WERI-Rb-1 (cell line): ENCODE measurements at regions not wholly inside any gene's neighbourhood (a gene's known extent, or its start where the extent isn't known, plus 50 kb on each side); places are given as distances from the start of the nearest gene placed in this dataset.

Source experiments
- DNase-seq: peaks from one replicate; pipeline ENCODE4 v3.0.0-alpha.2; 2020
- H3K27ac ChIP-seq: fragments of 250-450 bp; sonication (Bioruptor Pico); 2 replicates; pipeline ENCODE4 v1.5.1; 2020; ENCODE audit warnings: mild to moderate bottlenecking, moderate library complexity
- H3K27me3 ChIP-seq: fragments of 250-450 bp; sonication (Bioruptor Pico); 2 replicates; pipeline ENCODE4 v1.5.1; 2021; ENCODE audit warnings: mild to moderate bottlenecking, low read depth, moderate library complexity; ENCODE audit not compliant: insufficient read depth, severe bottlenecking
- H3K36me3 ChIP-seq: fragments of 250-450 bp; sonication (Bioruptor Pico); 2 replicates; pipeline ENCODE4 v1.5.1; 2020; ENCODE audit warnings: mild to moderate bottlenecking, moderate library complexity
- H3K4me3 ChIP-seq: 2 replicates; pipeline ENCODE4 v1.5.1; 2011; ENCODE audit warnings: low read depth, mild to moderate bottlenecking, control low read depth, low read length
- H3K9me3 ChIP-seq: fragments of 250-450 bp; sonication (Bioruptor Pico); 2 replicates; pipeline ENCODE4 v1.5.1; 2021; ENCODE audit warnings: mild to moderate bottlenecking, moderate library complexity; ENCODE audit not compliant: severe bottlenecking
- CTCF ChIP-seq: IDR thresholded peaks from 2 replicates; pipeline ENCODE4 v1.5.1; 2011; ENCODE audit warnings: low read depth, mild to moderate bottlenecking, control low read depth, inconsistent platforms, low read length

GRCh38 chrX:9241427-9241826, 207.5 kb upstream of the FAM9B start:
- Histone ChIP-seq H3K9me3 (no peaks in the 10 kb centered on the region), H3K27ac (no peak overlapping the region), H3K27me3 (peaks cover 5% of the 10 kb centered on the region), H3K36me3 (no peaks in the 10 kb centered on the region), H3K4me3 (no peak overlapping the region)
- DNase-seq, result no peak
- TF ChIP-seq CTCF, result no peak

- no peak overlapping the region for H3K4me3 ChIP-seq
- H3K27me3 ChIP-seq, result no peaks in the 10 kb centered on the region
Measured at GRCh38 chrX:9249051-9249846, 215.3 kb upstream of the FAM9B start.

DNA sequence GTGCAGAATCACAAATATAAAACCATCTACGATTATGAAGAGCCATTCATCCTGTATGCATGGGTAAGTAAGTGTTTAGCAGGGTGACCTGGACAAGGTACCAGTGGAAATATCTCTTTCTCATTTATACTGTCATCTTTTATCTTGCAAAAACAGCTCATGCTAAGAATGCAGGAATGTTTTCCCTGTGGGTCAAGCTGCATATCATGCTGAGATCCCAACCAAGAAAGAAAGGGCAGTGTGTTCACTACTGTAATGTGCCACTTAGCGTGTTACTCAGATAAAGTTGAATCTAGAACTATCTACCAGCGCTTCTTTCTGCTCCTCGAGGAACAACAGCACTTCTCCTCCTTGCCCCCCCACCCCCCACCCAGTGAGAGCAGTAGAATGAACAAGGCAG, 212.7 kb upstream of the TBL1X start:
- no peak for TF ChIP-seq CTCF
- no peak for DNase-seq
- Histone ChIP-seq H3K27me3 (no peaks in the 10 kb centered on the region), H3K27ac (no peak overlapping the region), H3K4me3 (no peak overlapping the region), H3K9me3 (no peaks in the 10 kb centered on the region), H3K36me3 (no peaks in the 10 kb centered on the region)

More at GRCh38 chrX:9249051-9249846, 215.3 kb upstream of the FAM9B start:
- no peaks in the 10 kb centered on the region for H3K36me3 ChIP-seq
- no peak for TF ChIP-seq CTCF
- H3K9me3 ChIP-seq, result no peaks in the 10 kb centered on the region
- DNase-seq, result no peak
- no peak overlapping the region for H3K27ac ChIP-seq

GRCh38 chrX:9253211-9253610, 211.6 kb upstream of the TBL1X start:
- H3K36me3 ChIP-seq, result no peaks in the 10 kb centered on the region
- no peak for TF ChIP-seq CTCF
- H3K9me3 ChIP-seq, result no peaks in the 10 kb centered on the region
- no peaks in the 10 kb centered on the region for H3K27me3 ChIP-seq
- no peak for DNase-seq
- no peak overlapping the region for H3K4me3 ChIP-seq
- H3K27ac ChIP-seq, result no peak overlapping the region

DNA sequence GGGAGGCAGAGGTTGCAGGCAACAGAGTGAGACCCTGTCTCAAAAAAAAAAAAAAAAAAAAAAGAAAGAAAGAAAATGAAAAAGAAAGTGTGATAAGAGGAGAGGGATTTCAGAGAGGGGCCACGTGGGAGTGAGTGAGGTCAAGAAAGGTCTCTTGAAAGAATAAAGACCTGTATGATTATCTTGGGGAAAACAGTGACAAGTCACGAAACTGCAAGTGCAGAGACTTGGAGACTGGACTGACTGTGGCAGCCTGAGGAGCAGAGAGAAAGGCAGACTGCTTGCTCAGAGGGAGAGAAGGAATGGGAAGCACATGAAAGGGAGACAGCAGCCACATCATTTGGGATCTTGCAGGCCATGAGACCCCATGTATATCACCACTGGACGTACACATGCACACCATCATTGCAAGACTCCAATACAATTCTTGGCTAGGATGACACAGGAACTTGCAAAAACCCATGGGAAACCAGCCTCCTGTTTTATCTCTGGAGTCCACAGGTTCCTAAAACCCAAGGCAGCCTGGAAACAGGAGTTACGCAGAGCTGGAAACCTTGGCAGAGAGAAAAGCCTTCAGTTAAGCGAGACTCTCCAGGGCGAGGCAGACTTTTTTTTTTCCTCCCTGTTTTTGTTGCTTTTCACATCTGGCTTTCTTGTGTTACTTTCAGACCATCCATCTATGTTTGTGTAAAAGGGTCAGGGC, 207.0 kb upstream of the TBL1X start:
- Histone ChIP-seq H3K36me3 (no peaks in the 10 kb centered on the region), H3K9me3 (peaks cover 2% of the 10 kb centered on the region), H3K4me3 (no peak overlapping the region), H3K27ac (no peak overlapping the region), H3K27me3 (peaks cover 3% of the 10 kb centered on the region)
- no peak for TF ChIP-seq CTCF
- no peak for DNase-seq
